Loucy (cell line): ENCODE measurements at regions not wholly inside any gene's neighbourhood (a gene's known extent, or its start where the extent isn't known, plus 50 kb on each side); places are given as distances from the start of the nearest gene placed in this dataset.

Experiments
- H2AFZ ChIP-seq: fragments of 200-600 bp; sonication (generic); 2 replicates; pipeline ENCODE4 v1.6.0; 2016; ENCODE audit warnings: antibody characterized with exemption, mild to moderate bottlenecking, low read length, moderate library complexity
- H3F3A ChIP-seq: fragments of 200-600 bp; 2 replicates; pipeline ENCODE4 v1.6.0; 2016; ENCODE audit warnings: antibody characterized with exemption, low read depth, mild to moderate bottlenecking
- H3K27me3 ChIP-seq: fragments of 200-600 bp; sonication (generic); 2 replicates; pipeline ENCODE4 v1.6.1; 2014; ENCODE audit warnings: low read length, mild to moderate bottlenecking; ENCODE audit not compliant: insufficient read depth, poor library complexity, severe bottlenecking
- H3K36me3 ChIP-seq: fragments of 200-600 bp; sonication (generic); 2 replicates; pipeline ENCODE4 v1.6.1; 2016; ENCODE audit warnings: low read length; ENCODE audit not compliant: insufficient read depth
- H3K4me1 ChIP-seq: fragments of 200-600 bp; sonication (generic); 2 replicates; pipeline ENCODE4 v1.5.1; 2014; ENCODE audit warnings: low read length, mild to moderate bottlenecking; ENCODE audit not compliant: insufficient read depth, poor library complexity, severe bottlenecking
- H3K4me2 ChIP-seq: fragments of 200-600 bp; sonication (generic); 2 replicates; pipeline ENCODE4 v1.6.0; 2014; ENCODE audit warnings: antibody characterized with exemption, low read length, low read depth, mild to moderate bottlenecking; ENCODE audit not compliant: poor library complexity, severe bottlenecking
- H3K4me3 ChIP-seq: fragments of 200-600 bp; sonication (generic); 2 replicates; pipeline ENCODE4 v1.5.1; 2014; ENCODE audit warnings: low read length, mild to moderate bottlenecking, mixed read lengths; ENCODE audit not compliant: poor library complexity, severe bottlenecking
- H3K79me2 ChIP-seq: fragments of 200-600 bp; sonication (generic); 2 replicates; pipeline ENCODE4 v1.6.1; 2014; ENCODE audit warnings: low read length; ENCODE audit not compliant: insufficient read depth
- H3K9ac ChIP-seq: fragments of 200-600 bp; sonication (generic); 2 replicates; pipeline ENCODE4 v1.6.0; 2014; ENCODE audit warnings: mild to moderate bottlenecking, low read depth, low read length, moderate library complexity; ENCODE audit not compliant: poor library complexity, severe bottlenecking
- H3K9me2 ChIP-seq: fragments of 200-600 bp; sonication (generic); replicated peaks from 2 replicates; pipeline ENCODE4 v1.6.1; 2016; ENCODE audit warnings: low read depth, low read length, mixed read lengths
- H3K9me3 ChIP-seq: fragments of 200-600 bp; sonication (generic); 2 replicates; pipeline ENCODE4 v1.6.1; 2014; ENCODE audit warnings: mild to moderate bottlenecking, antibody characterized with exemption, low read length, low read depth; ENCODE audit not compliant: insufficient read depth
- H4K20me1 ChIP-seq: fragments of 200-600 bp; sonication (generic); 2 replicates; pipeline ENCODE4 v1.6.0; 2014; ENCODE audit warnings: antibody characterized with exemption, low read length, mild to moderate bottlenecking; ENCODE audit not compliant: insufficient read depth, poor library complexity, severe bottlenecking
- EZH2phosphoT487 ChIP-seq: fragments of 200-600 bp; IDR thresholded peaks from 2 replicates; pipeline ENCODE4 v1.6.1; 2018; ENCODE audit warnings: antibody characterized with exemption, mild to moderate bottlenecking, moderate library complexity, borderline replicate concordance
- TF ChIP-seq, protein P1 (sequence below): fragments of 200-600 bp; sonication (generic); conservative IDR thresholded peaks from 2 replicates; pipeline ENCODE4 v1.5.1; 2014; ENCODE audit warnings: mild to moderate bottlenecking, antibody characterized with exemption, low read length

DNA sequence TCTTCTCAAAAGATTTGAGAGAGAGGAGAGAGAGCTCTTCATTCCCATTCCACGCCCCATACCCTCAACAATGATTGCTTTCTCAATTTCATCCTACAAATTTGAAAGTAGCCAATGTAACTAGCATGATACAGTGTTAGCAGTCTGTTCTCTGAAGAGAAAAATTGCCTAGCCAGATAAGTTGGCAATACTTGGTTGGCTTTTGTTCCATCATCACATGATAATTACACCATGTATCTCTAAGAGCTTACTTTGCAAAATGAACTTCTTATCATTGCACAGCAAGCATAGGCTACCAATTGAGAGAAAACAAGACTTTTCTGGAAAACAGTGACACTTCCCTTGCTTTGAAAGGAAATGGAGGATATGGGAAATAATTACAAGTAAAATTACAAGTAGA is 68.9 kb downstream of the FSCB start:
- no peaks in the 10 kb centered on the region for H3K27me3 ChIP-seq
- no peaks in the 10 kb centered on the region for H3K9me2 ChIP-seq
- no peak overlapping the region for H3K4me3 ChIP-seq
- H3K4me1 ChIP-seq: no peaks in the 10 kb centered on the region
- no peaks in the 10 kb centered on the region for H3F3A ChIP-seq
- H3K9ac ChIP-seq: no peak overlapping the region
- no peak overlapping the region for H3K4me2 ChIP-seq
- no peaks in the 10 kb centered on the region for H3K79me2 ChIP-seq
- TF ChIP-seq EZH2phosphoT487: no peak
- TF ChIP-seq, protein P1, sequence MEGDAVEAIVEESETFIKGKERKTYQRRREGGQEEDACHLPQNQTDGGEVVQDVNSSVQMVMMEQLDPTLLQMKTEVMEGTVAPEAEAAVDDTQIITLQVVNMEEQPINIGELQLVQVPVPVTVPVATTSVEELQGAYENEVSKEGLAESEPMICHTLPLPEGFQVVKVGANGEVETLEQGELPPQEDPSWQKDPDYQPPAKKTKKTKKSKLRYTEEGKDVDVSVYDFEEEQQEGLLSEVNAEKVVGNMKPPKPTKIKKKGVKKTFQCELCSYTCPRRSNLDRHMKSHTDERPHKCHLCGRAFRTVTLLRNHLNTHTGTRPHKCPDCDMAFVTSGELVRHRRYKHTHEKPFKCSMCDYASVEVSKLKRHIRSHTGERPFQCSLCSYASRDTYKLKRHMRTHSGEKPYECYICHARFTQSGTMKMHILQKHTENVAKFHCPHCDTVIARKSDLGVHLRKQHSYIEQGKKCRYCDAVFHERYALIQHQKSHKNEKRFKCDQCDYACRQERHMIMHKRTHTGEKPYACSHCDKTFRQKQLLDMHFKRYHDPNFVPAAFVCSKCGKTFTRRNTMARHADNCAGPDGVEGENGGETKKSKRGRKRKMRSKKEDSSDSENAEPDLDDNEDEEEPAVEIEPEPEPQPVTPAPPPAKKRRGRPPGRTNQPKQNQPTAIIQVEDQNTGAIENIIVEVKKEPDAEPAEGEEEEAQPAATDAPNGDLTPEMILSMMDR: no peak
- no peaks in the 10 kb centered on the region for H3K9me3 ChIP-seq
- no peaks in the 10 kb centered on the region for H3K36me3 ChIP-seq
- H4K20me1 ChIP-seq: no peaks in the 10 kb centered on the region
- no peak overlapping the region for H2AFZ ChIP-seq

DNA sequence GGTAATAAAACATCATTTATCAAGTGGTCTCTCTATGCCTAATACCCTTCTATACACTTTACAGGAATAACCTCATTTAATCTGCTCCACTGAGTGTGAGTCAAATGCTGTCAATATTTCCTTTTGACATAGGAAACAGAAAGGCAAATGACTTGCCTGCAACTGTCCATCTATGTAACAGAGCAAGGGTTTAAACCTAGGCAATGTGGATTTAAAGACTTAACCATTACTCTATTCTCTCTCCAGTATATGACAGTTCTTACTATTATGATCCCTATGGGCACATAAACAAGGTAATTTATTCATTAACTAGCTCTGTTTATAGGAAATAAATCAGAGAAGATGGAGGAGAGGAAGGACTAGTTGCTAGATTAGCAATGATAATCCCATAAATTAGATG is 70.6 kb downstream of the FSCB start:
- H3K4me3 ChIP-seq: no peak overlapping the region
- H3K36me3 ChIP-seq: no peaks in the 10 kb centered on the region
- no peaks in the 10 kb centered on the region for H3K4me1 ChIP-seq
- no peak overlapping the region for H3K9ac ChIP-seq
- no peaks in the 10 kb centered on the region for H3F3A ChIP-seq
- no peaks in the 10 kb centered on the region for H3K9me2 ChIP-seq
- no peaks in the 10 kb centered on the region for H3K27me3 ChIP-seq
- H2AFZ ChIP-seq: no peak overlapping the region
- no peaks in the 10 kb centered on the region for H3K9me3 ChIP-seq
- no peaks in the 10 kb centered on the region for H3K79me2 ChIP-seq
- no peaks in the 10 kb centered on the region for H4K20me1 ChIP-seq
- H3K4me2 ChIP-seq: no peak overlapping the region
- no peak for TF ChIP-seq EZH2phosphoT487
- TF ChIP-seq, protein P1: no peak

DNA sequence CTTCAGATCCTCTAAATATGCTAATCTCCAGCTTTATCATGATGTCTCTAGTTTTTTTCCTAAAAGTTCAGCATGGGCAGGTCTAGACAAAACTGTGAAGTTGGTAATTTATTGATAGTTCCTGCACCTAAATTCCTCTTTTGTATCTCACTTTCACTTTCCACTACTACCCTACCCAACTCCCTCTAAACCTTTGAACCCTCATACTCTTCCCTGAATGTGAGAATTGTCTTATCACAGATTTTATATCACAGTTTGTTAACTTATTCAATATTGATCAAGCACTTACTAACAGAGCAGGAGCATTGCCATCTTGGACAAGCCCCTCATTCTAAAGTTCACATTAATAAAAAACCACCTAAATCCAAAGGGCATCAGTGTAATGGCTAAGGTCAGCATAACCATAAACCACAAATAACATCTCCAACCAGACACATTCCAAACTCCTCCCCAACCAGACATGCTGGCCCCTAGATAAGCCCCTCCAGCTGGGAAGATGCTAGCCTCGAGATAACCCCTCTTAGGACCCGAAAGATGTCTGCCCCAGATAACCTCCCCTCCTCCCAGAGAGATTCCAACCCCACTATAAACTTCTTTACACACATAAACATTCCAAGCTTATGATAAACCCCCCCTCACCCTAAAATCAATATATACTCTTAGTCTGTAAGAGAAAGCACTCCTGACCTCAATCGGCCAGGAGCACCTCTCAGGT is 78.7 kb downstream of the FSCB start:
- no peak overlapping the region for H3K4me3 ChIP-seq
- no peak overlapping the region for H3K9ac ChIP-seq
- H3K79me2 ChIP-seq: no peaks in the 10 kb centered on the region
- no peaks in the 10 kb centered on the region for H3F3A ChIP-seq
- H2AFZ ChIP-seq: no peak overlapping the region
- H3K4me2 ChIP-seq: no peak overlapping the region
- no peaks in the 10 kb centered on the region for H3K27me3 ChIP-seq
- H3K36me3 ChIP-seq: no peaks in the 10 kb centered on the region
- TF ChIP-seq EZH2phosphoT487: no peak
- TF ChIP-seq, protein P1: no peak
- H3K9me2 ChIP-seq: no peaks in the 10 kb centered on the region
- no peaks in the 10 kb centered on the region for H4K20me1 ChIP-seq
- no peaks in the 10 kb centered on the region; the same call in 1 of the 2 replicates for H3K9me3 ChIP-seq
- no peaks in the 10 kb centered on the region for H3K4me1 ChIP-seq
